HG02840 (cell line): ENCODE measurements at regions not wholly inside any gene's neighbourhood (a gene's known extent, or its start where the extent isn't known, plus 50 kb on each side); places are given as distances from the start of the nearest gene placed in this dataset.

Experiments used
- ATAC-seq: cut with Tn5 transposase; IDR thresholded peaks from one replicate; pipeline ENCODE4 v1.9.1; 2021; ENCODE audit warnings: mild to moderate bottlenecking, moderate library complexity, moderate number of reproducible peaks; ENCODE audit not compliant: unreplicated experiment, low FRiP score

DNA sequence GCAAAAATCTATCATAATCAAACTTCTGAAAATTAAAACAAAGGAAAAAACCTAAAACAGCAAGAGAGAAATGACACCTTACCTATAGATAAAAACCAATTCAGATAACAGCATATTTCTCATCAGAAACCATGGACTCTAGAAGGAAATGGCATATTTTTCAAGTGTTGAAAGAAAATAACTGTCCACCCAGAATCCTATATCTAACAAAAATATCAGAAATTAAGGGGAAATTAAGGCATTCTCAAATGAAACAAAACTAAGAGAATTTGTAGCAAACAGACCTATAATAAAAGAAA, 257.2 kb downstream of the ANAPC1 start:
- no peak for ATAC-seq

DNA sequence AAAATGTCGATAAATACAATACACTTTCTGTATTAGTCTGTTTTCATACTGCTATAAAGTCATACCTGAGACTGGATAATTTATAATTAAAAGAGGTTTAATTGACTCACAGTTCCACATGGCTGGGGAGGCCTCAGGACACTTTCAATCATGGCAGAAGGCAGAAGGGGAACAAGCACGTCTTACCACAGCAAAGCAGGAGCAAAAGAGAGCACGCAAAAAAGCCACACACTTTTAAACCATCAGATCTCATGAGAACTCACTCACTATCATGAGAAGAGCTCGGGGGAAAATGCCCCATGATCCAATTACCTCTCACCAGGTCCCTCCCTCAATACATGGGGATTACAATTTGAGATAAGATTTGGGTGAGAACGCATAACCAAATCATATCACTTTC, 256.7 kb downstream of the ANAPC1 start:
- ATAC-seq = no peak

DNA sequence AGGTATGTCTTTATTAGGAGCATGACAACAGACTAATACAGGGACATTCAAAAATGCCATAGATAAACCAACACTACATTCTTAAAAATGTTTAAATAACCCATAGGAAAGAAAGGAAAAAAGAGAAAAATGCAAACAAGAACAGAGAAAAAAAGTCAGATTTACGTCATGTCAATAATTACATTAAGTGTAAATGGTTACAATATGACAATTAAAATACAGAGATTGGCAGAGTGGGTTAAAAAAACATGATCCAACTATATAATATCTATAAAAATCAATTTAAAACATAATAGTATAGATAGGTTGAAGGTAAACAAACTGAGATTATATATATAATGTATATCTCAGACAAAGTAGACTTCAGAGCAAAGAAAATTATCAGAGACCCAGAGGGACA, 255.8 kb downstream of the ANAPC1 start:
- ATAC-seq = no peak

DNA sequence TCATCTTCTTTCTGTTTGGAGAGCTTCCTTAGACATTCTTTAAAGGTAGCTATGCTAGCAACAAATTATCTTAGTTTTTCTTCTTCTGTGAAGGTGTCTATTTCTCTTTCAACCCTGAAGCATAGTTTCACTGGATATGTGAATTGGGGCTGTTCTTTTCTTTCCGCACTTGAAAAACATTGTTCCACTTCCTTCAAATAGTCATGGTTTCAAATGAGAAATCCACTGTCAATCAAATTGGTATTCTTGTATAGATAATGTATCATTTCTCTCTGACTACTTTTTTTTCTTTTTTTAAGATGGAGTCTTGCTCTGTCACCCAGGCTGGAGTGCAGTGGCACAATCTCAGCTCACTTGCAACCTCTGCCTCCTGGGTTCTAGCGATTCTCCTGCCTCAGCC, 254.0 kb downstream of the ANAPC1 start:
- ATAC-seq = no peak

DNA sequence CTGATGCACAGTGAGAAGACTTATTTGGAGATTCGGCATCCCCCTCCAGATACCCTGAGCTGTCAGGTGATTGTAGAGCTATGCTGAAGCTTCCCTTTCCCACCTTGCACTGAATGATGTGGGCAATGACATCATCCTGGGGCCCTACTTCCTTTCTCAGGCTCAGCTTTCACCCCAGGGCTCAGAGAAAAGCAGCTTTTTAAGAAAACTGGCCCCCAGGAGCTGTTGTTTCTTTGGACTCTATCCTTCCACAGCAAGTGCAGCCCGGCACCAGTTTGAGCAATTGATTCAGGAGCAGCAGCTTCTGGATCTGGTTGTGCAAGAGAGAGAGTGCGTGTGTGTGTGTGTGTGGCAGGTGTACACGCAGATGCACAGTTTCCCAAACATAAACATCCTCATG, 251.3 kb downstream of the ANAPC1 start:
- ATAC-seq = no peak

DNA sequence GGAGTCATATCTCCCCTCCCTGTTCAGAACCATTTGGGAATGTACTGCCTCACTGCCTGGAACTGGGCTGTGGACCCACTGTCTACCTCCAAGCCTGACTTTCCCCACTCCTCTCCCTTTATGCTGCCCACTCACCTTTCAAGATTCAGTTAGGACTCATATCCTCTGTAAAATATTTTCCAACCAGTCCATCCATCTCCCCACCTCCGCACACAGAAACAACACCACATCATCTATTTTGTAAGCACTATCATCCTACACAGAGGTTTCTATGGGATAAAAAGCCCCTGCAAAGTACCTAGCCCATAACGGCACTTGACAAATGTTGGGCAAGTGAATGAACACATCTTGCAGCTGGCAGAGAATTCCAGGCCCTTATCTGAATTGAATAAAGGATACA, 250.8 kb downstream of the ANAPC1 start:
- ATAC-seq = no peak

DNA sequence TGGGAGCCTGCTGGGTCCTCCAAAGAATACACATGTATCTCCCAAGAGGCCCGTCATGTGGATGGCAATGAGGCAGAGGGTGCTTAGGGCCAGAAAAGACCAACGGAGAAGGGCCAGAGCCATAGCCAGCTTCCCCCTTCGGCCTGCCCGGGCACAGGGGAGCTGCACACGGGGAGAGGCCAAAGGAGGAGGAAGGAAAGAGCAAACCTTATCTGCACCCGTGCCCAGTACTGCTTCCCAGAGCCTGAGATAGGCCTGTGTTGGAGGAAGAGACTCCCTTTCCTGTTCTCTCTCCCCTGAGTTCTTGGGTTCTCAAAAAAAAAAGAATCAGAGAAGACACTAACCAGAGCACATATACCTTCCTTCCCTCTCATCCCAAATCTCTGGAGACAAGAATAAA, 250.3 kb downstream of the ANAPC1 start:
- ATAC-seq = no peak

DNA sequence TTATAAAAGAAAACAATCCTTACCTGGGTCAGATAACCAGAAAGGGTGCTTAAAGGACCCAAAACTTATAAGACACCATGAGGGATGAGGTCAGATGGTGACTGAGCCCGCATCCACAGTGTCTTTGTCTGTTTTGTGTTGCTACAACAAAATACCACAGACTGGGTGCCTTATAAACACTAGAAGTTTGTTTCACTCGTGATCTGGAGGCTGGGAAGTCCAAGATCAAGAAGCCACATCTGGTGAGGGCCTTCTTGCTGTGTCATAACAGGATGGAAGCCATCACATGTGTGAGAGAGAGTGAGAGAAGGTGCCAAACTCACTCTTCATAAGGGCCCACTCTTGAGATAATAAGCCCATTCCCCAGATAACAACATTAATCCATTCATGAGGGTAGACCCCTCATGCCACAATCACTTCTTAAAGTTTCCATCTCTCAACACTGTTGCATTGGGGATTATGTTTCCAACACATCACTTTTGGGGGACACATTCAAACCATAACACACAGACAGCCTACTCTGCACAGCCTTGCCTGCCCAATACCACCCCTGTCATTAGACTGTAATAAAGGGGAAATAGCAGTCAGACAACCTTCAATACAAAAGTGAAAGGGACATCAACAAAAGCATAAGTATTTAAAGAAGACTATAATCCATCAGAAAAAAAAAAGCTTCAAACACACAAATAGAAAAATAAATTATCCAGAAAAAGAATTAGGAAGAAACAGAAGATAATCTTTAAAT, 249.8 kb downstream of the ANAPC1 start:
- no peak for ATAC-seq

DNA sequence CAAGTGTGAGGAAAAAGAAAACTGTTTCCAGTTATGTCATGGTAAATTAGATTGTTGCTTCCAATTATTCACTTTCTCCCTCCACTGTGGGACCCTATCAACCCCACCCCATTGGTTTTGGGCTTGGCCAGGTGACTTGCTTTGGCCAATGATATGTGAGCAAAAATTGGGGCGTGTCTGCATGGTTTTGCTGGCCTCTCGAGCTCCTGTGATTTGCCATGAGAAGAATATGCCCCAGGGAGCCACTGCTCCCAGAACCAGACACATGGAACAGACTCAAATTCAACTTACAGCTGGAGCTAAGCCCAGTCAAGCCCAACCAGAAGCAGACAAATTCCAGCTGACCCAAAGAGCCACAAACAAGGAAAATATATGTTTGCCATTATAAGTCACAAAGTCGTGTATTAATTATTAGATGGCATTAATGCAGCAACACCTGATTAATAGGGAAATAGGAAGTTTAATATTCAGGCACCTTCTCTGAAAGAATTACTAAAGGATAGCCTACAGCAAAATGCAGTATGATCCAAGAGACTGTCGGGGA, 248.9 kb downstream of the ANAPC1 start:
- ATAC-seq = no peak

DNA sequence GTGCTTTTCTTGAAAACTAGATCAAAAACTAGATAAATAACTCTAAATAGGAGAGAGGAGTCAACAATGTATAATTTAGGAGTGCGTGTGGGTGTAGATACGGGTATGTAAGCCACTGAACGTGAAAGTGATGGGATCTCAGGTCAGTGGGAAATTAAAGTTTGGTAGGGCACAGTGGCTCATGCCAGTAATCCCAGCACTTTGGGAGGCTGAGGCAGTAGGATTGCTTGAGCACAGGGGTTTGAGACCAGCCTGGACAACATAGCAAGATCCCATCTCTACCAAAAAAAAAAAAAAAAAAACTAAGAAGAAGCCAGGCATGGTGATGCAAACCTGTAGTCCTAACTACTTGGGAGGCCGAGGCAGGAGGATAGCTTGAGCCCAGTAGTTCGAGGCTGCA, 247.1 kb downstream of the ANAPC1 start:
- no peak for ATAC-seq

DNA sequence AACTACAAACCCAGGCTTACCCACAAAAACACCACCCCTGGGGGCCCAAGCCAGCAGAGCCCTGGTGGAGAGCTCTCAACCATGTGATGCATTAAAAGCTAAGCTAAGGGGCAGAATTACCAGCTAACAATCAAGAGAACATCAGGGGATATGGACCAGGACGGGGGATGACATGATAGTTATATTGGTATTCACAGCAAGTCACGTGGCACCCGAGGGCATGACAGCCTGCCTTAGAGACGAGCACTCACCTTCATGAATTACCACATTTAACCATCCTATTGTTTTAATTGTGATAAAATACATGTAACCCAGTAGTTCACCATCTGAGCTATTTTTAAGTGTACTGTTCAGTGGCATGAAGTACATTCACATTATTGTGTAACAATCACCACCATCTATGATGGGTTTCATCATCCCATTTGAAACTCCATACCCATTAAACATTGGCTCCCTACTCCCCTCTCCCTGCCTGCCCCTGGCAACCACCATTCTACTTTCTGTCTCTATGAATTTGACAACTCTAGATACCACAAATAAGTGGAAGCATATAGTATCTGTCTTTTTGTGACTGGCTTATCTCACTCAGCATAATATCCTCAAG, 245.6 kb downstream of the ANAPC1 start:
- ATAC-seq = no peak

DNA sequence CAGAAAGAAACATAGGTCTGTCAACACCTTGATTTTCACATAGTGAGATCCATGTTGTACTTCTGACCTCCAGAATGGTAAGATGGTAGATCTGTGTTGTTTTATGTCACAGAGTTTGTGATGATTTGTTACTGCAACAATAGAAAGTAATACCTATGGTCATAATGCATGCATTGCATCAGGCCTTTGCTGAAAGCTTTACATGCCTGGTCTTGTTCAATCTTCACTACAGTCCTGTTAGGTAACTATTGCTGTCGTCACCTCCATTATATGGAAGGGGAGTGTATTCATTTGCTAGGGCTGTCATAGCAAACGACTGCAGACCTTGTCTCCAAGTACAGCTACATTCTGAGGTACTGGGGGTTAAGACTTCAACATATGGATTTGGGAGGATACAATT, 243.5 kb downstream of the ANAPC1 start:
- no peak for ATAC-seq

DNA sequence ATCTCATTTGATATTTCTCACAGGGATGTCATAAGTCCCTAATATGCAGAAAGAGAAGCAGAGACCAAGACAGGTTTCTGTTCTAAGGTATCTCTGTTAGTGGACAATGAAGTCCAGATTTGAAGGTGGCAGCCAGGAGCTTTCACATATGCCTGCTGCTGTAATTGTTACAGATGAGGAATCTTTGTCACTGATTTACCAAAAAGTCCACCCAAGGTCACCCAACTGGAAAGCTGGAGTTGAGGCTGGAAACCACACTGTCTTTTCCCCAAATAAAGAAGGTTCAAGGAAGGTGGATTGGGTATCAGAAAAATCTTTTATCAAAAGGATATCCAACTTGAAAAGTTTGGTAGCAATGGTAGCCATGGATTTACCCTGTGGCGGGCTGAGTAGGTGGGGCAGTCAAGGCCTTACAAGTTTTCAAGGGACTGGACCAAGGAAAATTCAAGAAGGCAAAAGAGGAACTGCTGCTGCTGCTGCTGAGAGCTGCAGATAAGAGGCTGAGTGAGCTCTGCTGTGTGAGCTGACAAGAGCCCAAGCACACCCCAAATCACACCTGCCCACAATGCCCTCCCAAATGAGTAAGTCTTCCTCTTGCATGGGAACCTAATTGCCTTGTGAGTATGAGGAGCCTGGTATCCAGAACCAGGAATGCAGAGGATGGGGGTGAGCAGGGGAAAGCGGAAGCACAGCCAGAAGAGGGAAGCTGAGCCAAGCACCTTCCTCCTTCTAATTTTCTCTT, 241.2 kb downstream of the ANAPC1 start:
- no peak for ATAC-seq

DNA sequence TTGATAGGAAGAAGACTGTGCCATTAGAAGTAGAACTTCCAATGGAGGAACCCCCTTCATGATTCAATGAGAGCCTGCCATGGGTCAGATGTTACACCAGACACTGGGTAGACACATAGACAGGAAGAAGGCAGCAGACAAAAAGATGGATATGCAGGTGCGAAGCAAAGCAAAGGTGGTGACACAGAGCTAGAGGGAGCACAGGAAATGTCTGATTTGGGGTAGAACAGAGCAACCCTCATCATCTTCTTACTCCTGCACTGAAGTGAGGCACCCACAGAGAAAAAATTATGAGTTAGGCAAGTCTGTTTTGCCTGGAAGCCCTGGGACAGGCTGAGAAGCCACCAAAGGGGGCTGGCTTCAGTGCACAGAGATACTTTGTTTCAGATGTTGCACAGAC, 240.2 kb downstream of the ANAPC1 start:
- no peak for ATAC-seq

DNA sequence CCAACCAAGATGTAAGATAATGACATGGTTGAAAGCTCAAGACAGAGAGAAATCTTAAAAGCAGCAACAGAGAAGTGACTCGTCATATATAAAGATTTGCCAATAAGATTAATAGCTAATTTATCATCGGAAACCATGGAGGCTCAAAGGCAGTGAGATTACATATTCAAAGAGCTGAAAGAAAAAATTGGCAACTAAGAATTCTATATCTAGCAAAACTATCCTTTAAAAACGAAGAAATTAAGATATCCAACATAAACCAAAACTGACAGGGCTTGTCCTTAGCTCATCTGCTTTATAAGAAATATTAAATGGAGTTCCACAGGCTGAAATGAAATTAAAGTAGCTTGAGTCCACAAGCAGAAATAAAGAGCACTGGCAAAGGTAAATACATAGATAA, 236.6 kb downstream of the ANAPC1 start:
- no peak for ATAC-seq

DNA sequence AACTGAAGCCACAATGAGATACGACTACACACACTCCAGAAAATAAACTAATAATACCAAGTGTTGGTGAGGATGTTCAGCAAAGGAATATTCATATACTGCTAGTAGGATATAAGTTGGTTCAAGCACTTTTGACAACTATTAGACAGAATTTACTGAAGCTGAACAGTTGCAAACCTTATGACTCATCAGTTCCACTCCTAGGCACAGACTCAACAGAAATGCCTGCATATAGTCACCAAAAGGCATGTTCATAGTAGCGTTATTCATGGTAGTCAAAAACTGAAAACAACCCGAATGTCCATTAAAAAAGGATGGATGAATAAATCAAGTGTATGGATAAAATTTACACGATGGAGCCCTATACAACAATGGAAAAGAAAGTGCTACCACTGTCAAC, 232.0 kb downstream of the ANAPC1 start:
- no peak for ATAC-seq

DNA sequence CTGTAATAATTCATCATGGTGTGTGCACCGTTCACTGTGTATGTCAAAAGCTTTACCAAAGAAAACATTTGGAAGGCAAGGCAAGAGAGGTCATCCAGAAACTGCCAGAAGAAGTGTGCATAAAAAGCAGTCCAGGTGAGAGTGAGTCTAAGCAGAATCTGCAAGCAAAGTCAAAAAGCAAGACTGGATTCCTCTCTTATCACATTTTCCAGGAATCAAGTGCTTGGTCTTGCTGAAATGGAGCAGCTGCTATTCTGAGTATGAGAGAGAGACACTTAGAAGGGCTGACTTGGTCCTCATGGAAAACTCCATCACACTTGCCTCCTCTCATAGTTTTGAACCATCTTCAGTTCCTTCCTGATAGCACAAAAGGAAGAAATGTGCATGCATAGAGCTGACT, 231.3 kb downstream of the ANAPC1 start:
- no peak for ATAC-seq

DNA sequence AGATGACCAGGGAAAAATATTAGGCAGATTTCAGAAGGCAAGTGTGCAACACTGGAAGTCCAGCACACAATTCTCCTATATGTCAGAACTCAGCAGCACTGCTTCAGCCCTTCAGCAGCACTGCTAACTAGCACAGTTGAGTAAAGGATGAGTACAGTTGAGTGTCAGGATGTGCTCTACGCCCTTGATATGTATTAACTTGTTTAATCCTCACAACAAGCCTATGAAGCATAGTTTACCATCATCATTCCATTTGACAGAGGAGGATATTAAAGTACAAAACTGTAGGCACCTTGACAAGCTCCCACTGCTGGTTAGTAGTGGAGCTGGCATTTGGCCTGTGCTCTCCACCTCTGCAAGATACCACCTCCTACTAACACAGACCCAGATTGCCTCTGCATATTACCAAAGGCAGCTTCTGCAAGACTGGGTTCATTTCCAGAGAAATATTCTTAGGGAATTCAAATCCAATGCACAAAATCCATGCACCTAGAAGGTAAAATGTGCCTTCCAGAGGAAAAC, 230.8 kb downstream of the ANAPC1 start:
- ATAC-seq = no peak

DNA sequence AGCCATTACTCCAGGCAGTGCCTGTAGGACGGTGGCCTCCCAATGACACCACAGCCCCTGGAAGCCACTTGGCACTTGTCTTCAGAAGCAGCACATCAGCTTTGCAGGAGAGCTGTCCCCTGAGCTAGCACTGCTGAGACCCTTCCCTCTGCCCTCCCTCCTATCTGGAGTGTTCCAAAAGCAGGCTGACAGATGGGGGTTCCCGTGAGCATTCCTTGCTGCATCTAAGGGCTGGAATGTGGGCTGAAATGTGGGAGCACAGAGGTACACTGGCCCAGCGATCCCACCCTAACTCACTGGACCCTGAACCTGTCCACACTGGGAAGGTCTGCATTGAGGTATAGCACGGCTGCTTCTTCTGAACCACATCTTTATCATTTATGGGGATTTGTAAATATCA, 230.1 kb downstream of the ANAPC1 start:
- no peak for ATAC-seq

DNA sequence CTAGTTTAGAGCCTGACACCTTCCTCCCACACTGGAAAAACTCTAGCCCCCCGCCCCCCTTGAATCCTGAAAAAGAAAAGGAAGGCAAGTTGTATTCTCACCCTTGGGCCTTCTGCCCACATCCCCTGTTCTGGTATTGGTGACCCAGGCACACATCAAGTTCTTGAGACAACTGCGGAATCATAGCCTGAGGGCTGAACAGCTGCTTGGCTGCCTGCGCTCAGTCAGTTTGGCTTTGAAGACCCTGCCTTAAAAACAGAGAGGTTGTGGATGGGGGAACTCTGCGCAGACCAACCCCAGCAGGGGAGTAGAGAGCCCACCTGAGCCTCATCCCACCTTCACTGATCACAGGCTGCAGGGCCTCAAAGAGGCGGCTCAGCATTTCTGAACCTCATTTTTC, 229.2 kb downstream of the ANAPC1 start:
- ATAC-seq = no peak

DNA sequence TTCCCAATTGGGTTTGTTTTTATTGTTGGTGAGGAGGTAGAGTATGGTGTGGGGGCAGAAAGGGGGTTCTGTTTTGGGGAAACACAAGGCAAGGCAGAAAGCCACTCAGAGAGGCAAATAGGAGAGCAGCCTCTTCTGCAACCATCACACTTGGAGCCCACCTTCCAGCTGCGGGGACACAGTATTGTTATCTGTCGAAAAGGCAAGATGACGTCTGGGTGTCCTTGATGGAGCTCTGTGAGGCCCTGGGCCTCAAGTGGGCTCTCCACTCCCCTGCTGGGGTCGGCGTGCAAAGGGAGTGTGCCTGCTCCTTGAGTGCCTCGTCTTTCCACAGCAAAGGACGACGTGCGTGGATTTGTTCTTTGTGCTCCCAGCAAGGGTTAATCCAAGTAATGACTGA, 227.6 kb downstream of the ANAPC1 start:
- no peak for ATAC-seq

DNA sequence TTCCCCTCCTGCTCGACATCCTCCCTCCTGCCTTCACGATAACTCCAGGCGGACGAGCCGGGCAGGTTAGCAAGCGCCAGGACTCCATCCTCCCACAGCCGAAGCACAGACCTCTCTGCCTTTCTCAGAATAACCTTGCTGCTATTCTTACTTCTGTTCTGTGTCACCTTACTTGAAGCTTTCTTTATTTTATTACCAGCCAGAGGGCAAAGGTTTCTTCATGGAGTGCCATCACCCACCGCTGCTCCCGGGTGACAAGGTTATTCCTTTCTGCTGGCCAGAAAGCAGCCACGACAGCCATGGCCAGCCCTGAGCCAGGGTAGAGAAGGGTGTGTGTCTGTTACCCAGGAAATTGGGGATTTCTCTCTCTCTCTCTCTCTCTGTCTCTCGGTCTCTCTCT, 227.1 kb downstream of the ANAPC1 start:
- ATAC-seq = no peak
